Hepatocyte (in vitro differentiated cells): ENCODE measurements at regions not wholly inside any gene's neighbourhood (a gene's known extent, or its start where the extent isn't known, plus 50 kb on each side); places are given as distances from the start of the nearest gene placed in this dataset.
"Not testable (repeated sequence)": the region's sequence is repeated elsewhere in the genome, so short reads cannot be mapped to it uniquely, and the experiment has no call there.

Experiments
- DNase-seq: peaks from one replicate; pipeline ENCODE4 v3.0.0-alpha.2; 2016; ENCODE audit warnings: low spot score
- H2AFZ ChIP-seq: fragments of 200-600 bp; sonication (generic); 2 replicates; pipeline ENCODE4 v1.6.0; 2016; ENCODE audit warnings: antibody characterized with exemption, mild to moderate bottlenecking
- H3K27ac ChIP-seq: fragments of 200-600 bp; sonication (generic); 2 replicates; pipeline ENCODE4 v1.5.1; 2016; ENCODE audit warnings: mild to moderate bottlenecking
- H3K27me3 ChIP-seq: fragments of 200-600 bp; sonication (generic); 2 replicates; pipeline ENCODE4 v1.6.1; 2016
- H3K36me3 ChIP-seq: fragments of 200-600 bp; sonication (generic); replicated peaks from 2 replicates; pipeline ENCODE4 v1.5.1; 2016; ENCODE audit warnings: low read depth; ENCODE audit not compliant: insufficient read depth
- H3K4me1 ChIP-seq: fragments of 200-600 bp; sonication (generic); 2 replicates; pipeline ENCODE4 v1.5.1; 2016; ENCODE audit warnings: mild to moderate bottlenecking, moderate library complexity; ENCODE audit not compliant: insufficient read depth
- H3K4me2 ChIP-seq: fragments of 200-600 bp; sonication (generic); 2 replicates; pipeline ENCODE4 v1.6.0; 2016
- H3K4me3 ChIP-seq: fragments of 200-600 bp; sonication (generic); 2 replicates; pipeline ENCODE4 v1.5.1; 2016; ENCODE audit warnings: mild to moderate bottlenecking
- H3K79me2 ChIP-seq: fragments of 200-600 bp; sonication (generic); 2 replicates; pipeline ENCODE4 v1.6.0; 2017; ENCODE audit warnings: mild to moderate bottlenecking
- H3K9me2 ChIP-seq: fragments of 200-600 bp; sonication (generic); replicated peaks from 2 replicates; pipeline ENCODE4 v1.6.0; 2017; ENCODE audit warnings: mild to moderate bottlenecking; ENCODE audit not compliant: insufficient read depth
- H3K9me3 ChIP-seq: fragments of 200-600 bp; sonication (generic); 2 replicates; pipeline ENCODE4 v1.5.1; 2016; ENCODE audit warnings: low read depth, mild to moderate bottlenecking
- H4K20me1 ChIP-seq: fragments of 200-600 bp; sonication (generic); 2 replicates; pipeline ENCODE4 v1.6.0; 2016; ENCODE audit warnings: mild to moderate bottlenecking; ENCODE audit not compliant: insufficient read depth, poor library complexity, severe bottlenecking
- CTCF ChIP-seq: fragments of 200-600 bp; sonication (generic); IDR thresholded peaks from 2 replicates; pipeline ENCODE4 v1.5.1; 2016; ENCODE audit warnings: antibody characterized with exemption, mild to moderate bottlenecking; ENCODE audit not compliant: poor library complexity
- EZH2 ChIP-seq: fragments of 200-600 bp; sonication (generic); IDR thresholded peaks from 2 replicates; pipeline ENCODE4 v1.6.1; 2016; ENCODE audit warnings: antibody characterized with exemption, mild to moderate bottlenecking, borderline replicate concordance
- EZH2phosphoT487 ChIP-seq: fragments of 200-600 bp; sonication (generic); IDR thresholded peaks from one replicate; pipeline ENCODE4 v1.6.1; 2018; ENCODE audit warnings: antibody characterized with exemption, mild to moderate bottlenecking, low read depth, moderate library complexity; ENCODE audit not compliant: unreplicated experiment, severe bottlenecking
- WGBS: methylation state at CpG from one replicate; pipeline ENCODE4 v1.1.6; 2016; ENCODE audit warnings: low lambda C conversion rate; ENCODE audit errors: missing lambda C conversion rate; 5-methylcytosine and 5-hydroxymethylcytosine counted together

- 94% methylated on average over 1 of the region's 1 CpG for WGBS
- Histone ChIP-seq H2AFZ (no peak overlapping the region), H3K9me3 (no peaks in the 10 kb centered on the region), H3K27ac (no peak overlapping the region), H3K4me3 (no peak overlapping the region), H4K20me1 (no peaks in the 10 kb centered on the region), H3K4me1 (no peaks in the 10 kb centered on the region), H3K79me2 (no peaks in the 10 kb centered on the region), H3K36me3 (no peaks in the 10 kb centered on the region), H3K27me3 (no peaks in the 10 kb centered on the region), H3K9me2 (no peaks in the 10 kb centered on the region), H3K4me2 (no peak overlapping the region)
- TF ChIP-seq EZH2 (no peak), EZH2phosphoT487 (no peak), CTCF (no peak)
- DNase-seq, result no peak
Measured at GRCh38 chr5:43833961-43834360, 231.0 kb downstream of the NNT start.

- H4K20me1 ChIP-seq, H3K4me2 ChIP-seq, H3K27ac ChIP-seq, DNase-seq, H2AFZ ChIP-seq, H3K9me2 ChIP-seq, H3K27me3 ChIP-seq, H3K79me2 ChIP-seq, H3K4me1 ChIP-seq, H3K36me3 ChIP-seq, H3K4me3 ChIP-seq, H3K9me3 ChIP-seq: not testable (repeated sequence)
- WGBS, result 95% methylated on average over 14 of the region's 26 CpGs
Measured at GRCh38 chr5:43824325-43824964, 221.5 kb downstream of the NNT start.

GRCh38 chr5:43818394-43818793 lies 215.4 kb downstream of the NNT start:
- H2AFZ ChIP-seq, H3K36me3 ChIP-seq, DNase-seq, H4K20me1 ChIP-seq, H3K27ac ChIP-seq, H3K27me3 ChIP-seq, H3K4me2 ChIP-seq, H3K4me1 ChIP-seq, H3K4me3 ChIP-seq, H3K79me2 ChIP-seq, H3K9me2 ChIP-seq, H3K9me3 ChIP-seq: not testable (repeated sequence)
- WGBS, result 91% methylated on average over 1 of the region's 1 CpG

- H3K4me1 ChIP-seq, result no peaks in the 10 kb centered on the region
- H3K27me3 ChIP-seq, result no peaks in the 10 kb centered on the region
- no peaks in the 10 kb centered on the region for H3K9me3 ChIP-seq
Measured at GRCh38 chr5:43815497-43815896, 212.5 kb downstream of the NNT start.

More at GRCh38 chr5:43815497-43815896, 212.5 kb downstream of the NNT start:
- Histone ChIP-seq H3K4me2 (no peak overlapping the region), H3K4me3 (no peak overlapping the region), H3K27ac (no peak overlapping the region), H3K36me3 (no peaks in the 10 kb centered on the region), H3K79me2 (no peaks in the 10 kb centered on the region), H4K20me1 (no peaks in the 10 kb centered on the region), H3K9me2 (no peaks in the 10 kb centered on the region), H2AFZ (no peak overlapping the region)
- TF ChIP-seq EZH2 (no peak), CTCF (no peak), EZH2phosphoT487 (no peak)
- no peak for DNase-seq
